ENCODE measurements at regions not wholly inside any gene's neighbourhood (a gene's known extent, or its start where the extent isn't known, plus 50 kb on each side); places are given as distances from the start of the nearest gene placed in this dataset.

DNA sequence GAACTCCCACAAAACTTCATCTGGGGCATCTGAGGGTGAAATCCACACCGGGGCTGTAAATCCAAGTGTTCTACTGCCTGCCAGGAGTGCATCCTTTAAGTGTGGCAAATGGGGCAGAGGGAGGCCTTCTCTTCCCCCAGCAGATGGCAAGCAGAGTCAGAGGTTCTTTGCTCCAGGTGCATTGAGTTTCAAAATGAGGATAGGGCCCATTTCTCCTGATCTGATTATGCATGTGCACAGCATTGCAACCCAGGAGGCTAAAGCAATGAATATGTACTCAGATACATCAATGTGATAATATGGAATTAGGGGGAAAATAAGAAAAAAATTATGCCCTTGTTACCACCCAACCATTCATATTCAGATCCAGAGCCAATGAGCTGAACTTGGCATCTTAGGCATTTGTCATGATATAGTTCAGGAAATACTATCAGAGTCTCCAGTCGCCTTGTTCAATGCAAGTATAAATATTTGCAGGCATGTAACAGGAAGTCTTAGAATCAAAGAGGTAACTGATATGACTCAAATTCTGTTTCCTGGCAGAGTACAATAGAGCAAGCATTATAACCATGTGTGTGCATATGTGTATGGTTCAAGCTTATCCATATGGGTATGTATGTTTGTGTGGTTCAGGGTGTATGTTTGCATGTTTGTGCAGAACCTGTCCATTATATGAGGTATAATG, 473.8 kb upstream of the PKN2 start:
- Histone ChIP-seq H3K27ac (ENCODE audit: low read length) (no peak overlapping the region), H3K4me3 (ENCODE audit: low read depth in 2 of 2, low read length in 2 of 2) (no peak overlapping the region), H3K9me3 (ENCODE audit: control insufficient read depth, insufficient read depth, low read depth, low read length) (no peaks in the 10 kb centered on the region), H3K4me1 (ENCODE audit: control insufficient read depth, insufficient read depth, low read length) (no peaks in the 10 kb centered on the region), H3K27me3 (ENCODE audit: control insufficient read depth, insufficient read depth, low read length) (no peaks in the 10 kb centered on the region), H3K36me3 (ENCODE audit: control insufficient read depth, insufficient read depth, low read length) (no peaks in the 10 kb centered on the region)
- DNase-seq (ENCODE audit: low read depth, low spot score) (no peak), ATAC-seq (no peak)
- intact Hi-C loops (cut with micrococcal nuclease; ENCODE audit: unreplicated experiment) = no loop called here
- TF ChIP-seq CTCF (IDR thresholded peaks at IDR 0.05) (no peak), TCF7L2 (IDR thresholded peaks at IDR 0.05; ENCODE audit: low read depth, low read length) (no peak), POLR2AphosphoS5 (IDR thresholded peaks at IDR 0.05; ENCODE audit: low read depth, low read length) (no peak), SIN3A (IDR thresholded peaks at IDR 0.05; ENCODE audit: borderline replicate concordance, insufficient read depth, low read depth, low read length) (no peak)
- TF ChIP-seq, protein P1, sequence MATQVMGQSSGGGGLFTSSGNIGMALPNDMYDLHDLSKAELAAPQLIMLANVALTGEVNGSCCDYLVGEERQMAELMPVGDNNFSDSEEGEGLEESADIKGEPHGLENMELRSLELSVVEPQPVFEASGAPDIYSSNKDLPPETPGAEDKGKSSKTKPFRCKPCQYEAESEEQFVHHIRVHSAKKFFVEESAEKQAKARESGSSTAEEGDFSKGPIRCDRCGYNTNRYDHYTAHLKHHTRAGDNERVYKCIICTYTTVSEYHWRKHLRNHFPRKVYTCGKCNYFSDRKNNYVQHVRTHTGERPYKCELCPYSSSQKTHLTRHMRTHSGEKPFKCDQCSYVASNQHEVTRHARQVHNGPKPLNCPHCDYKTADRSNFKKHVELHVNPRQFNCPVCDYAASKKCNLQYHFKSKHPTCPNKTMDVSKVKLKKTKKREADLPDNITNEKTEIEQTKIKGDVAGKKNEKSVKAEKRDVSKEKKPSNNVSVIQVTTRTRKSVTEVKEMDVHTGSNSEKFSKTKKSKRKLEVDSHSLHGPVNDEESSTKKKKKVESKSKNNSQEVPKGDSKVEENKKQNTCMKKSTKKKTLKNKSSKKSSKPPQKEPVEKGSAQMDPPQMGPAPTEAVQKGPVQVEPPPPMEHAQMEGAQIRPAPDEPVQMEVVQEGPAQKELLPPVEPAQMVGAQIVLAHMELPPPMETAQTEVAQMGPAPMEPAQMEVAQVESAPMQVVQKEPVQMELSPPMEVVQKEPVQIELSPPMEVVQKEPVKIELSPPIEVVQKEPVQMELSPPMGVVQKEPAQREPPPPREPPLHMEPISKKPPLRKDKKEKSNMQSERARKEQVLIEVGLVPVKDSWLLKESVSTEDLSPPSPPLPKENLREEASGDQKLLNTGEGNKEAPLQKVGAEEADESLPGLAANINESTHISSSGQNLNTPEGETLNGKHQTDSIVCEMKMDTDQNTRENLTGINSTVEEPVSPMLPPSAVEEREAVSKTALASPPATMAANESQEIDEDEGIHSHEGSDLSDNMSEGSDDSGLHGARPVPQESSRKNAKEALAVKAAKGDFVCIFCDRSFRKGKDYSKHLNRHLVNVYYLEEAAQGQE (IDR thresholded peaks at IDR 0.05; ENCODE audit: insufficient read depth in 1 of 2, low read depth in 2 of 2, low read length in 1 of 2) = no peak
- in situ Hi-C loops (cut with HindIII; ENCODE audit: low pct_unique_long_range_greater_than_20kb, low sequenced_read_pairs) = no loop called here
- CTCF ChIA-PET = no interaction called here
- BruUV-seq (replicated peaks) = no TSS peak
- POLR2A ChIA-PET = no interaction called here

DNA sequence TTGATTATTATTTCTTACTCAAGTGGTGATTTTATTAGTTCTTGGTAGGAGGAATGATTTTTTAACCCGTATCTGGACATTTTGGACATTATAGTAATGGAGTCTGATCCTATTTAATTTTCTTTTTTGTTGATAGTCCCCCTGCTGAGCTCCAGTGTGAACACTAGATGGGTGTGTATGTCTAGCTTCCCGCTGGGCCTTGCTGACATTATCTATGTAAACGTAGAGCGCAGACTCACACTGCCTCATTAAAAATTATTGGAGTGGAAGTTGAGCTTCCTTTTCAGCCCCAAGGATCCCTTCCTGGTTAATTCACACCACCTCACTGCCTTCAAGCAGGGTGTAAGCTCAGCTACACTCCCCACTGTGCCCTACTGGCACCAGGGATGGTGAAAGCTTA, 467.6 kb upstream of the PKN2 start:
- CTCF ChIA-PET = no interaction called here
- in situ Hi-C loops (cut with HindIII; ENCODE audit: low pct_unique_long_range_greater_than_20kb, low sequenced_read_pairs) = no loop called here
- no peak for DNase-seq (ENCODE audit: low read depth, low spot score)

More for the DNA sequence above, 467.6 kb upstream of the PKN2 start:
- H3K27me3 ChIP-seq (ENCODE audit: control insufficient read depth, insufficient read depth, low read length) = peaks cover 7% of the 10 kb centered on the region; the same call in 1 of the 2 replicates
- H3K27ac ChIP-seq (ENCODE audit: low read length) = no peak overlapping the region
- H3K4me1 ChIP-seq (ENCODE audit: control insufficient read depth, insufficient read depth, low read length) = no peaks in the 10 kb centered on the region
- no peak for ATAC-seq
- intact Hi-C loops (cut with micrococcal nuclease; ENCODE audit: unreplicated experiment) = no loop called here
- POLR2A ChIA-PET = no interaction called here
- H3K36me3 ChIP-seq (ENCODE audit: control insufficient read depth, insufficient read depth, low read length) = no peaks in the 10 kb centered on the region
- H3K4me3 ChIP-seq (ENCODE audit: low read depth in 2 of 2, low read length in 2 of 2) = no peak overlapping the region
- no TSS peak for BruUV-seq (replicated peaks)
- H3K9me3 ChIP-seq (ENCODE audit: control insufficient read depth, insufficient read depth, low read depth, low read length) = no peaks in the 10 kb centered on the region
- TF ChIP-seq SIN3A (IDR thresholded peaks at IDR 0.05; ENCODE audit: borderline replicate concordance, insufficient read depth, low read depth, low read length) (no peak), TCF7L2 (IDR thresholded peaks at IDR 0.05; ENCODE audit: low read depth, low read length) (no peak), CTCF (IDR thresholded peaks at IDR 0.05) (no peak), POLR2AphosphoS5 (IDR thresholded peaks at IDR 0.05; ENCODE audit: low read depth, low read length) (no peak)
- TF ChIP-seq, protein P1 (IDR thresholded peaks at IDR 0.05; ENCODE audit: insufficient read depth in 1 of 2, low read depth in 2 of 2, low read length in 1 of 2) = no peak

Measured in Panc1 (cell line).